Natural killer cell (primary cell): ENCODE measurements at regions not wholly inside any gene's neighbourhood (a gene's known extent, or its start where the extent isn't known, plus 50 kb on each side); places are given as distances from the start of the nearest gene placed in this dataset.

Experiments
- ATAC-seq, 3 donors: fragments of 150-1000 bp in 2 of 3; fragments of 200-7000 bp in 1 of 3; cut with Tn5 transposase; 1 replicate in 1 of 3; 2 replicates in 2 of 3; pipeline ENCODE4 v1.10.0; 2021; ENCODE audit warnings: mild to moderate bottlenecking in 2 of 3, moderate library complexity in 2 of 3
- DNase-seq, 2 donors: peaks; one replicate each; pipeline versions ENCODE4 v3.0.0 to v3.0.0-alpha.2; 2013 to 2021; ENCODE audit warnings: mixed read lengths in 1 of 2
- H3K27ac ChIP-seq: one replicate; pipeline ENCODE4 v1.5.1; 2013; ENCODE audit warnings: mild to moderate bottlenecking, low read length
- H3K27me3 ChIP-seq: one replicate; pipeline ENCODE4 v1.6.1; 2013; ENCODE audit warnings: low read length; ENCODE audit not compliant: control insufficient read depth, insufficient read depth
- H3K36me3 ChIP-seq: one replicate; pipeline ENCODE4 v1.6.1; 2013; ENCODE audit warnings: low read length; ENCODE audit not compliant: control insufficient read depth, insufficient read depth
- H3K4me1 ChIP-seq: one replicate; pipeline ENCODE4 v1.6.1; 2013; ENCODE audit warnings: low read length; ENCODE audit not compliant: control insufficient read depth, insufficient read depth
- H3K4me3 ChIP-seq: one replicate; pipeline ENCODE4 v1.5.1; 2013; ENCODE audit warnings: low read length
- H3K9me3 ChIP-seq: one replicate; pipeline ENCODE4 v1.6.1; 2013; ENCODE audit warnings: low read length; ENCODE audit not compliant: control insufficient read depth, insufficient read depth
- H3K27ac Mint-ChIP-seq, 2 donors: one replicate each; pipeline ENCODE4 v1.8.0; 2022; ENCODE audit warnings: mild to moderate bottlenecking in 2 of 2, mixed read lengths in 2 of 2, moderate library complexity in 1 of 2
- H3K27me3 Mint-ChIP-seq, 2 donors: one replicate each; pipeline ENCODE4 v1.8.0; 2022; ENCODE audit warnings: low read depth in 2 of 2, mixed read lengths in 2 of 2
- H3K36me3 Mint-ChIP-seq: one replicate; pipeline ENCODE4 v1.8.0; 2022; ENCODE audit warnings: mixed read lengths
- H3K4me1 Mint-ChIP-seq, 2 donors: one replicate each; pipeline ENCODE4 v1.8.0; 2022; ENCODE audit warnings: mixed read lengths in 2 of 2
- H3K4me3 Mint-ChIP-seq: one replicate; pipeline ENCODE4 v1.8.0; 2022; ENCODE audit warnings: mild to moderate bottlenecking, moderate library complexity, mixed read lengths
- H3K9me3 Mint-ChIP-seq, 2 donors: one replicate each; pipeline ENCODE4 v1.8.0; 2022; ENCODE audit warnings: mixed read lengths in 2 of 2
- CTCF ChIP-seq: fragments of 200-600 bp; IDR thresholded peaks from one replicate; pipeline ENCODE4 v1.8.0; 2022; ENCODE audit warnings: antibody characterized with exemption
- WGBS: methylation state at CpG from one replicate; pipeline ENCODE4 v1.1.7; 2013; ENCODE audit warnings: missing lambda C conversion rate; ENCODE audit not compliant: insufficient coverage; 5-methylcytosine and 5-hydroxymethylcytosine counted together
- intact Hi-C: fragments of 100-400 bp; cut with micrococcal nuclease; formaldehyde crosslinking; loops from one replicate; pipeline ENCODE4 v1.14.2; 2022

- Mint-ChIP-seq H3K4me1 (peaks cover 56 to 73% of the 10 kb centered on the region in 2 donors), H3K27me3 (peaks cover 0 to 3% of the 10 kb centered on the region in 2 donors), H3K9me3 (no peaks in the 10 kb centered on the region), H3K4me3 (peak overlapping the region; percentile 47), H3K27ac (peak overlapping the region; percentile 76 to 78), H3K36me3 (no peaks in the 10 kb centered on the region)
- Histone ChIP-seq H3K4me1 (peaks cover 43% of the 10 kb centered on the region), H3K9me3 (no peaks in the 10 kb centered on the region), H3K27ac (peak overlapping the region; percentile 42), H3K4me3 (no peak overlapping the region), H3K36me3 (no peaks in the 10 kb centered on the region), H3K27me3 (no peaks in the 10 kb centered on the region)
- 94% methylated on average over 4 of the region's 4 CpGs for WGBS
- no peak for TF ChIP-seq CTCF
- ATAC-seq, result no peak
- intact Hi-C loops, result loop anchor here (1.0 to 10.0 kb wide), 4 partner anchors 26 to 406 kb away; partner anchors contain the start of gene JUN
- DNase-seq, result no peak
Measured at GRCh38 chr1:58886611-58887010, 102.8 kb upstream of the JUN start.

- ATAC-seq, result no peak
- H3K4me1 Mint-ChIP-seq, result peaks cover 54 to 68% of the 10 kb centered on the region in 2 donors
- Histone ChIP-seq H3K4me3 (no peak overlapping the region), H3K4me1 (peaks cover 43% of the 10 kb centered on the region), H3K27me3 (no peaks in the 10 kb centered on the region), H3K9me3 (no peaks in the 10 kb centered on the region), H3K27ac (no peak overlapping the region), H3K36me3 (no peaks in the 10 kb centered on the region)
- no peak for DNase-seq
- TF ChIP-seq CTCF, result no peak
- intact Hi-C loops, result loop anchor here (2.0 to 10.0 kb wide), 3 partner anchors 26 to 102 kb away; partner anchors contain the start of gene JUN
- H3K4me3 Mint-ChIP-seq, result peak overlapping the region; percentile 47
- peak overlapping the region; percentile 76 to 78 for H3K27ac Mint-ChIP-seq
- H3K36me3 Mint-ChIP-seq, result no peaks in the 10 kb centered on the region
- H3K9me3 Mint-ChIP-seq, result no peaks in the 10 kb centered on the region
- H3K27me3 Mint-ChIP-seq, result peaks cover 0 to 3% of the 10 kb centered on the region in 2 donors
Measured at GRCh38 chr1:58887059-58887458, 103.2 kb upstream of the JUN start.

- no peaks in the 10 kb centered on the region for H3K36me3 ChIP-seq
- H3K27me3 ChIP-seq, result no peaks in the 10 kb centered on the region
- peaks cover 33% of the 10 kb centered on the region for H3K4me1 ChIP-seq
- Mint-ChIP-seq H3K36me3 (no peaks in the 10 kb centered on the region), H3K27ac (no peak overlapping the region), H3K4me1 (peaks cover 46 to 56% of the 10 kb centered on the region in 2 donors), H3K27me3 (peaks cover 0 to 8% of the 10 kb centered on the region in 2 donors), H3K4me3 (no peak overlapping the region), H3K9me3 (no peaks in the 10 kb centered on the region)
- ATAC-seq (no peak), DNase-seq (no peak)
- no peak overlapping the region for H3K4me3 ChIP-seq
- no peak overlapping the region for H3K27ac ChIP-seq
- 96% methylated on average over 4 of the region's 5 CpGs for WGBS
- no peak for TF ChIP-seq CTCF
- H3K9me3 ChIP-seq, result no peaks in the 10 kb centered on the region
- intact Hi-C loops, result loop anchor here (10.0 kb wide), 2 partner anchors 74 to 104 kb away; partner anchors contain the start of gene JUN
Measured at GRCh38 chr1:58888833-58889232, 105.0 kb upstream of the JUN start.

- 98% methylated on average over 3 of the region's 3 CpGs for WGBS
- peaks cover 48% of the 10 kb centered on the region in 2 donors for H3K4me1 Mint-ChIP-seq
Measured at GRCh38 chr1:58890113-58890512, 106.3 kb upstream of the JUN start.

More at GRCh38 chr1:58890113-58890512, 106.3 kb upstream of the JUN start:
- Histone ChIP-seq H3K27ac (no peak overlapping the region), H3K4me1 (peaks cover 38% of the 10 kb centered on the region), H3K4me3 (no peak overlapping the region), H3K27me3 (no peaks in the 10 kb centered on the region), H3K9me3 (no peaks in the 10 kb centered on the region), H3K36me3 (no peaks in the 10 kb centered on the region)
- Mint-ChIP-seq H3K4me3 (no peak overlapping the region), H3K27ac (no peak overlapping the region), H3K27me3 (peaks cover 0 to 8% of the 10 kb centered on the region in 2 donors), H3K9me3 (no peaks in the 10 kb centered on the region), H3K36me3 (no peaks in the 10 kb centered on the region)
- TF ChIP-seq CTCF, result no peak
- ATAC-seq (no peak), DNase-seq (no peak)
- intact Hi-C loops, result no loop called here
